ENCODE measurements at regions not wholly inside any gene's neighbourhood (a gene's known extent, or its start where the extent isn't known, plus 50 kb on each side); places are given as distances from the start of the nearest gene placed in this dataset.

DNA sequence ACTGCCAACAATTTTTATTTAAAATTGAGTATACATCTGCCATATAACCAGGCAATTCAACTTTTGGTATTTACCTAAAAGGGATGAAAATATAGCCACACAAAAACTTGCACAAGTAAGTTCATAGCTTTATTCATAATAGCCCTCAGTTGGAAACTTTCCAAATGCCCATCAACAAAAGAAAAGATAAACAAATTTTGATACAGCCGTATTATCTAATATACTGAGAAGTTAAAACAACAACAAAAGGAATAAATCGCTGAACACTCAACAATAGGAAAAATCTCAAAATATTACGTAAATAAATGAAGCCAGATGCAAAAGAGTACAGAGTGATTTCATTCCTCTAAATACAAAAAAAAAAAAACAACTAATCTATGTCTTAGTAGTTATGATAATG lies 399.2 kb upstream of the SEMA3D start:
- no peaks in the 10 kb centered on the region for H3K27me3 ChIP-seq
- 41 to 59% (median 51%) methylated on average over 3 of the region's 3 CpGs for WGBS, 4 donors

DNA sequence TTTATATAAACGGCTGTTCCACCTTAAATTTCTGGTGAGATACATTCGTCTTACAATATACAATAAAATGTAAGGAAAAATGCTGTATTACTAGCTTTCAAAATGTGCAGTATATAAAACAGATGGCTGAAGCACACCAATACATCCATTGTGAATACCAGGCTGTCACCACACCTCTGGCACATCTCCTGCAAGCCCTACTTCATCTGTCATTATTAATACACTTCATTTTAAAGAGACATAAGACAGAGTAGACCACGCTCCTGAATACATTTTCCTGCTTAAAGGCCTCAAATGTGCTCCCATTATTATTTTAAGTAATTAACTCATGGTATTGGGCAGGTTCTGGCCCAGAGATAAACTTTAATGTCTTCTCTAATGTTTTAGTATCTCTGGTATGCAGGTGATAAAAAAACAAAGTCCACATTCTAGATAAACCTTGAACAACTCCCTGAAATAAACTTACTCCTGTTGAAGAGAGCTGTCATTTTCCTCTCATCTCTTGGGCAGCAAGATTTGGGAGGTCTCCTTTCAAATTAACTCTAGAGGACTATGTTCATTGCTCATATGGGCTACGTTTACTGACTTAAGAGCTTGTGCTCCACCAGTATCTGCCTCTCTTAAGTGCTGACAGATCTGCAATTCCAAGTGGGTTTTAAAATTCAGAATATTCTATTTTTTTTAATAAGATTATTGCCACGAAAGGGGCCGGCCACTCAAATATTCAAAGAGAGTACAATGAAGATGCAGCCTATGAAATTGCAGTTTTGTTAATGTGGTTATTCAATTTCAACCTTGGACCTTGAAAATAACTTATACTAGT lies 396.5 kb upstream of the SEMA3D start:
- intact Hi-C loops (cut with DNase I) = no loop called here
- WGBS, 4 donors = 57 to 65% (median 63%) methylated on average over 6 of the region's 6 CpGs
- ATAC-seq = no peak
- Histone ChIP-seq H3K4me1 (no peaks in the 10 kb centered on the region), H3K4me3 (no peak overlapping the region), H3K36me3 (no peaks in the 10 kb centered on the region), H3K27ac (no peak overlapping the region), H3K27me3 (no peaks in the 10 kb centered on the region), H3K9me3 (no peaks in the 10 kb centered on the region)
- no peak for TF ChIP-seq POLR2A (IDR thresholded peaks at IDR 0.05)
- TF ChIP-seq, protein P1, sequence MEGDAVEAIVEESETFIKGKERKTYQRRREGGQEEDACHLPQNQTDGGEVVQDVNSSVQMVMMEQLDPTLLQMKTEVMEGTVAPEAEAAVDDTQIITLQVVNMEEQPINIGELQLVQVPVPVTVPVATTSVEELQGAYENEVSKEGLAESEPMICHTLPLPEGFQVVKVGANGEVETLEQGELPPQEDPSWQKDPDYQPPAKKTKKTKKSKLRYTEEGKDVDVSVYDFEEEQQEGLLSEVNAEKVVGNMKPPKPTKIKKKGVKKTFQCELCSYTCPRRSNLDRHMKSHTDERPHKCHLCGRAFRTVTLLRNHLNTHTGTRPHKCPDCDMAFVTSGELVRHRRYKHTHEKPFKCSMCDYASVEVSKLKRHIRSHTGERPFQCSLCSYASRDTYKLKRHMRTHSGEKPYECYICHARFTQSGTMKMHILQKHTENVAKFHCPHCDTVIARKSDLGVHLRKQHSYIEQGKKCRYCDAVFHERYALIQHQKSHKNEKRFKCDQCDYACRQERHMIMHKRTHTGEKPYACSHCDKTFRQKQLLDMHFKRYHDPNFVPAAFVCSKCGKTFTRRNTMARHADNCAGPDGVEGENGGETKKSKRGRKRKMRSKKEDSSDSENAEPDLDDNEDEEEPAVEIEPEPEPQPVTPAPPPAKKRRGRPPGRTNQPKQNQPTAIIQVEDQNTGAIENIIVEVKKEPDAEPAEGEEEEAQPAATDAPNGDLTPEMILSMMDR (IDR thresholded peaks at IDR 0.05) = no peak
- DNase-seq = no peak

More for the DNA sequence above, 399.2 kb upstream of the SEMA3D start:
- H3K4me3 ChIP-seq = no peak overlapping the region
- H3K9me3 ChIP-seq = no peaks in the 10 kb centered on the region
- ATAC-seq (no peak), DNase-seq (no peak)
- H3K4me1 ChIP-seq = no peaks in the 10 kb centered on the region
- no peak overlapping the region for H3K27ac ChIP-seq
- no peaks in the 10 kb centered on the region for H3K36me3 ChIP-seq
- no peak for TF ChIP-seq POLR2A (IDR thresholded peaks at IDR 0.05)
- TF ChIP-seq, protein P1 (IDR thresholded peaks at IDR 0.05) = no peak
- intact Hi-C loops (cut with DNase I) = no loop called here

DNA sequence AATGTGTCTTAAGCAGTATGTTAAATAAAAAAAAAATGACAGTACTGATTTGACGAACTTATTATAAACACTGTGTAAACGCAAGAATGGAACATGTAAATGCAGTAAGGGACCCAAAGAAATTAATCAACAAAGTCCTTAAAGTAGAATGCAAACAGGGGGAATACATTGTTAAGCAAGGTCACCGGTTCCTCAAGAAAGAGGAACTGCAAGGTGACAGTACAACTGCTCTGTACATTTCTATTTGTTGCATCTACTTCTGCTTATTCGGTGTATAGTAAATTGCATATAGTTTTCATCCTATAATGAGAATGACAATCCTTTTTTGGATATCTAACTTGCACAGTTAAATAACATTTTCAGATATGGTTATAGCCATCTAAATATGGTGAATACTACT lies 387.0 kb upstream of the SEMA3D start:
- TF ChIP-seq, protein P1 (IDR thresholded peaks at IDR 0.05) = no peak
- no peak for TF ChIP-seq POLR2A (IDR thresholded peaks at IDR 0.05)
- H3K4me1 ChIP-seq = no peaks in the 10 kb centered on the region
- intact Hi-C loops (cut with DNase I) = no loop called here
- no peak for ATAC-seq
- peaks cover 0 to 6% (median 0%) of the 10 kb centered on the region in 12 donors for H3K9me3 ChIP-seq
- WGBS, 4 donors = 82 to 91% (median 88%) methylated on average over 4 of the region's 4 CpGs
- H3K27me3 ChIP-seq = no peaks in the 10 kb centered on the region
- DNase-seq = no peak
- H3K36me3 ChIP-seq = no peaks in the 10 kb centered on the region
- H3K4me3 ChIP-seq = no peak overlapping the region
- no peak overlapping the region for H3K27ac ChIP-seq

DNA sequence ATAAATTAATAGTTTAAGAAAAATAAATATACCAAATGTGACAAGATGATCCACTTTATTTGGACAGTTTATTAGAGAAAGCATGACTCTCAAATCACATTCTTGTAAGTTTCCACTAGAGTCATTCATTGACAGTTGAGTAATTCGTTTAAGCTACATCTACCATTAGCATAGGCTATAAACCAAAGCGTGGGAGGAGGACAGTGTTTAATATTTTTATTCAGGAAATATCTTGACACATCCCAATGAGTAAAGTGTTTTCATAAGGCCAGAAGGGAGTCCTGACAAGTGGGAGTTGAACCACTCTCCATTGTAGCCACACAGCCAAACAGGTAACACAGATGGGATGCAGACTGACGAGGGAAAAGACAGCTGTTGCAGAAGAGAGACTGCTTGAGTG lies 386.5 kb upstream of the SEMA3D start:
- intact Hi-C loops (cut with DNase I) = no loop called here
- WGBS, 4 donors = 60 to 77% (median 75%) methylated on average over 3 of the region's 3 CpGs
- no peaks in the 10 kb centered on the region for H3K36me3 ChIP-seq
- no peak overlapping the region for H3K4me3 ChIP-seq
- TF ChIP-seq, protein P1 (IDR thresholded peaks at IDR 0.05) = no peak
- DNase-seq (no peak), ATAC-seq (no peak)
- H3K4me1 ChIP-seq = no peaks in the 10 kb centered on the region
- H3K27ac ChIP-seq = no peak overlapping the region
- H3K9me3 ChIP-seq = peaks cover 0 to 6% (median 0%) of the 10 kb centered on the region in 12 donors
- H3K27me3 ChIP-seq = no peaks in the 10 kb centered on the region

Measured in heart left ventricle (tissue), 16 donors.